GM12878 (cell line): ENCODE measurements at regions not wholly inside any gene's neighbourhood (a gene's known extent, or its start where the extent isn't known, plus 50 kb on each side); places are given as distances from the start of the nearest gene placed in this dataset.

Experiments used
- ATAC-seq: fragments of 200-7000 bp; cut with Tn5 transposase; 3 replicates; pipeline ENCODE4 v1.9.1; 2020; ENCODE audit warnings: mild to moderate bottlenecking, moderate library complexity
- BruUV-seq: library from RNA; stranded (reverse); fragments of 400-500 nt; replicated peaks from 2 replicates; lab custom pipeline; 2021; lab: Mats Ljungman, UMichigan
- CTCF ChIA-PET: fragments of 300-600 bp; sonication (Branson Sonifier 250); formaldehyde crosslinking; extraction: SDS; loops from one replicate; lab custom pipeline; 2021; ENCODE audit warnings: inconsistent platforms; lab: Yijun Ruan, JAX
- POLR2A ChIA-PET: fragments of 350-600 bp; formaldehyde crosslinking; extraction: SDS; loops from one replicate; lab custom pipeline; 2021; ENCODE audit warnings: inconsistent platforms; lab: Charles Lee
- RAD21 ChIA-PET: fragments of 300-600 bp; sonication (Branson Sonifier 250); formaldehyde crosslinking; loops from one replicate; lab custom pipeline; 2023; ENCODE audit warnings: antibody characterized with exemption; ENCODE audit not compliant: unreplicated experiment; lab: Charles Lee
- SMC1A ChIA-PET: fragments of 300-600 bp; sonication (Branson Sonifier 250); formaldehyde crosslinking; loops from one replicate; lab custom pipeline; 2023; ENCODE audit not compliant: unreplicated experiment, uncharacterized antibody; lab: Charles Lee
- DNase-seq: peaks from one replicate; pipeline ENCODE4 v3.0.0-alpha.2; 2011; ENCODE audit warnings: low read depth, low spot score
- FAIRE-seq: peaks from 3 replicates; lab custom pipeline; 2011; peaks lifted over from hg19 to GRCh38; lab: Jason Lieb, UNC
- H2AFZ ChIP-seq: 2 replicates; pipeline ENCODE4 v1.6.0; 2011; ENCODE audit warnings: low read depth, low read length, control low read depth; ENCODE audit not compliant: control insufficient read depth
- H3K27ac ChIP-seq: 2 replicates; pipeline ENCODE4 v1.5.1; 2011; ENCODE audit warnings: control low read depth; ENCODE audit not compliant: control insufficient read depth, insufficient read depth
- H3K27me3 ChIP-seq, 2 experiments: replicated peaks in 1 of 2; 2 replicates each; pipeline versions ENCODE4 v1.6.0 to v1.6.1; 2011; ENCODE audit warnings: low read length in 1 of 2; ENCODE audit not compliant: control insufficient read depth in 2 of 2, insufficient read depth in 2 of 2
- H3K36me3 ChIP-seq, 2 experiments: 2 replicates each; pipeline ENCODE4 v1.5.1; 2011; ENCODE audit warnings: low read length in 1 of 2; ENCODE audit not compliant: control insufficient read depth in 2 of 2, insufficient read depth in 2 of 2
- H3K4me1 ChIP-seq: 2 replicates; pipeline ENCODE4 v1.6.1; 2011; ENCODE audit warnings: mild to moderate bottlenecking, low read length, moderate library complexity, mixed read lengths; ENCODE audit not compliant: control insufficient read depth, insufficient read depth
- H3K4me2 ChIP-seq: 2 replicates; pipeline ENCODE4 v1.6.0; 2011; ENCODE audit warnings: control low read depth; ENCODE audit not compliant: control insufficient read depth, insufficient read depth
- H3K4me3 ChIP-seq: fragments of 200-600 bp; sonication (generic); 2 replicates; pipeline ENCODE4 v1.5.1; 2016
- H3K79me2 ChIP-seq: 2 replicates; pipeline ENCODE4 v1.6.0; 2011; ENCODE audit warnings: low read length; ENCODE audit not compliant: control insufficient read depth, insufficient read depth
- H3K9ac ChIP-seq: 2 replicates; pipeline ENCODE4 v1.8.0; 2011; ENCODE audit warnings: low read length, control low read depth, mixed read lengths; ENCODE audit not compliant: control insufficient read depth, insufficient read depth
- H3K9me3 ChIP-seq: replicated peaks from 3 replicates; pipeline ENCODE4 v1.5.1; 2011; ENCODE audit warnings: mild to moderate bottlenecking, low read length; ENCODE audit not compliant: control insufficient read depth, insufficient read depth
- H4K20me1 ChIP-seq: 2 replicates; pipeline ENCODE4 v1.6.0; 2011; ENCODE audit not compliant: control insufficient read depth, insufficient read depth
- CEBPB ChIP-seq, 2 experiments: fragments of 150-350 bp in 1 of 2; IDR thresholded peaks; 2 replicates each; pipeline ENCODE4 v1.6.1; 2012 to 2014; ENCODE audit warnings: low read depth in 2 of 2, low read length in 2 of 2, borderline replicate concordance in 1 of 2, inconsistent platforms in 1 of 2
- JUND ChIP-seq: IDR thresholded peaks from 2 replicates; pipeline ENCODE4 v1.6.1; 2012; ENCODE audit warnings: low read depth, mild to moderate bottlenecking, low read length, improper control_type of control experiment, moderate library complexity
- MXI1 ChIP-seq: fragments of 150-350 bp; IDR thresholded peaks from 2 replicates; pipeline ENCODE4 v1.6.1; 2011; ENCODE audit warnings: low read depth, mild to moderate bottlenecking, inconsistent platforms, low read length, improper control_type of control experiment
- NFXL1 ChIP-seq: fragments of 450-650 bp; IDR thresholded peaks from 2 replicates; pipeline ENCODE4 v1.6.1; 2017; ENCODE audit warnings: antibody characterized with exemption, mild to moderate bottlenecking, borderline replicate concordance
- NR2C1 ChIP-seq: fragments of 450-650 bp; IDR thresholded peaks from 2 replicates; pipeline ENCODE4 v1.6.1; 2017; ENCODE audit warnings: antibody characterized with exemption, mild to moderate bottlenecking, moderate library complexity
- PML ChIP-seq: IDR thresholded peaks from 2 replicates; pipeline ENCODE4 v1.6.1; 2012; ENCODE audit warnings: low read length, inconsistent platforms
- RAD21 ChIP-seq: IDR thresholded peaks from 2 replicates; pipeline ENCODE4 v1.6.1; 2011; ENCODE audit warnings: mild to moderate bottlenecking, low read depth, low read length, moderate library complexity; ENCODE audit not compliant: insufficient read depth
- STAT1 ChIP-seq: fragments of 450-650 bp; conservative IDR thresholded peaks from 2 replicates; pipeline ENCODE4 v1.6.1; 2014; ENCODE audit warnings: antibody characterized with exemption, mild to moderate bottlenecking
- ZNF384 ChIP-seq: IDR thresholded peaks from 2 replicates; pipeline ENCODE4 v1.6.1; 2012; ENCODE audit warnings: low read depth, mild to moderate bottlenecking, low read length, improper control_type of control experiment, borderline replicate concordance
- WGBS: methylation state at CpG from one replicate; pipeline ENCODE4 v1.1.6; 2016; ENCODE audit warnings: low lambda C conversion rate; ENCODE audit not compliant: insufficient replicate concordance, insufficient coverage; ENCODE audit errors: missing lambda C conversion rate; 5-methylcytosine and 5-hydroxymethylcytosine counted together
- in situ Hi-C: fragments of 300-500 bp; cut with MboI; formaldehyde crosslinking; loops from 9 replicates; pipeline ENCODE4 v1.14.3; 2018; ENCODE audit warnings: mixed read lengths
- intact Hi-C: fragments of 100-400 bp; cut with micrococcal nuclease; formaldehyde crosslinking; loops from one replicate; pipeline ENCODE4 v1.14.2; 2022; ENCODE audit not compliant: unreplicated experiment
- TF ChIP-seq, protein P1 (sequence below): fragments of 450-650 bp; IDR thresholded peaks from 2 replicates; pipeline ENCODE4 v1.6.1; 2017; ENCODE audit warnings: mild to moderate bottlenecking, moderate library complexity

DNA sequence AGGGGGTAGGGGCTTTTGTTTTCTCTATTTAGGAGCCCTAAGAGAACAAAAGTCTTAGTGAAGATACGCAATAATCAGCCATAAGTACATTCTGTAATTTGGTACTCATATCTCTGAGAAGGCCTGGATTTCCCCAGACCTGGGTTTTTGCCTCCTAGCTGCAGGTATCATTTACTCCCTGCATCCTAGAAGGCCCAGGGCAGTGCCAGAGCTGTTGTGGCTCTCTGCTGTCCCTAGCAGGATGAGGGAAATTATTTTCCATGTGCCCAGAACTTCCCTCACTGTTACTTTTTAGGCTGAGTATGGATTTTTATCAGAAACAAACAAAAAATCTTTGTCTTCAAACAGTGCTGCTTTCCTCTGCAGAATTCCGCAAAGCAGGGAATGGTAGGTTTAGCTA, 192.5 kb upstream of the SYT1 start:
- no peak overlapping the region for H2AFZ ChIP-seq
- no peaks in the 10 kb centered on the region for H4K20me1 ChIP-seq
- RAD21 ChIA-PET: no interaction called here
- POLR2A ChIA-PET: no interaction called here
- H3K9ac ChIP-seq: no peak overlapping the region
- 72% methylated on average over 2 of the region's 2 CpGs for WGBS
- H3K36me3 ChIP-seq: no peaks in the 10 kb centered on the region
- TF ChIP-seq JUND (no peak), NFXL1 (no peak)
- H3K4me2 ChIP-seq: no peak overlapping the region
- H3K79me2 ChIP-seq: no peaks in the 10 kb centered on the region
- CTCF ChIA-PET: no interaction called here
- H3K9me3 ChIP-seq: no peaks in the 10 kb centered on the region
- ATAC-seq: no peak
- BruUV-seq: no TSS peak
- no peak for FAIRE-seq
- H3K4me1 ChIP-seq: no peaks in the 10 kb centered on the region
- in situ Hi-C loops (no loop called here), intact Hi-C loops (no loop called here)
- DNase-seq: no peak
- H3K27me3 ChIP-seq: no peaks in the 10 kb centered on the region
- no peak overlapping the region for H3K27ac ChIP-seq
- H3K4me3 ChIP-seq: no peak overlapping the region
- SMC1A ChIA-PET: no interaction called here

DNA sequence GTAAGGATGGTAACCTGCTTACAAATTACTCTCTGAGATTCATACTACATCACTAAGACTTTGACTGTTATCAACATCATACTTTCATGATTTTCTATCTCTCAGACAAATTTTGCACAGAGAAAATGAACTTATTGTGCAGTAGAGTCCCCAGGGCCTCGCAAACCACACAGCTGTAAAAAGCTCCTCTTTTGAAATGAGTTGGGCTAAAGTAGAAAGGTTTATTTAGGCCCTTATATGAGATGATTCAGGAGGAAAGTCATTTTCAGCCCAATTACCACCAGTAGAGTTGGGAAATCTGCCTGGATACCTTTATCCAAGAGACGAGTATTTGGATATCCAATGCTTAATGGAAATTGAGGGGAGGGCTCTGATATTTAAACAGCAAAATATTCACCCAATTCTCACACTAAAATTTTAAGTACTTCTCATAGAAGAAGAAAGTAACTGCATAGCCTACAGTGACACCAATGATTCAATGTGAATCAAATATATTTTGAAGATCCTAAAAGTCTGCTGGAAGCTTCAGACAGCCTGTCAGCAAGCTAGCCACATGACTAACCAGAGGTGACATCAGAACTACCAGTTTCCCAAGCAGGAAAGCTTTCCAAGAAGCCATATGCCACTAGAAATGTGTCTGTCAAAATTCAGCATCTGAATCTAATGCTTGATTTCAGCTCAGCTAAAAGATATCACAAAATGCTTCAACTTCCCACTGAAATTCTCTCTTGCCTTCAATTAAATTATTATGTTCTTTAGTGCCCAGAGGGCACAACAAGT, 190.1 kb upstream of the SYT1 start:
- Histone ChIP-seq H3K27me3 (no peaks in the 10 kb centered on the region), H2AFZ (no peak overlapping the region), H3K27ac (no peak overlapping the region), H3K4me1 (no peaks in the 10 kb centered on the region)
- intact Hi-C loops: no loop called here
- no peak for FAIRE-seq
- TF ChIP-seq CEBPB (IDR thresholded peaks at IDR 0.05; ENCODE audit: borderline replicate concordance in 1 of 2, low read depth in 2 of 2, low read length in 2 of 2) (no peak), PML (no peak), MXI1 (no peak), ZNF384 (no peak), STAT1 (no peak), NR2C1 (no peak), RAD21 (no peak)
- TF ChIP-seq, protein P1, sequence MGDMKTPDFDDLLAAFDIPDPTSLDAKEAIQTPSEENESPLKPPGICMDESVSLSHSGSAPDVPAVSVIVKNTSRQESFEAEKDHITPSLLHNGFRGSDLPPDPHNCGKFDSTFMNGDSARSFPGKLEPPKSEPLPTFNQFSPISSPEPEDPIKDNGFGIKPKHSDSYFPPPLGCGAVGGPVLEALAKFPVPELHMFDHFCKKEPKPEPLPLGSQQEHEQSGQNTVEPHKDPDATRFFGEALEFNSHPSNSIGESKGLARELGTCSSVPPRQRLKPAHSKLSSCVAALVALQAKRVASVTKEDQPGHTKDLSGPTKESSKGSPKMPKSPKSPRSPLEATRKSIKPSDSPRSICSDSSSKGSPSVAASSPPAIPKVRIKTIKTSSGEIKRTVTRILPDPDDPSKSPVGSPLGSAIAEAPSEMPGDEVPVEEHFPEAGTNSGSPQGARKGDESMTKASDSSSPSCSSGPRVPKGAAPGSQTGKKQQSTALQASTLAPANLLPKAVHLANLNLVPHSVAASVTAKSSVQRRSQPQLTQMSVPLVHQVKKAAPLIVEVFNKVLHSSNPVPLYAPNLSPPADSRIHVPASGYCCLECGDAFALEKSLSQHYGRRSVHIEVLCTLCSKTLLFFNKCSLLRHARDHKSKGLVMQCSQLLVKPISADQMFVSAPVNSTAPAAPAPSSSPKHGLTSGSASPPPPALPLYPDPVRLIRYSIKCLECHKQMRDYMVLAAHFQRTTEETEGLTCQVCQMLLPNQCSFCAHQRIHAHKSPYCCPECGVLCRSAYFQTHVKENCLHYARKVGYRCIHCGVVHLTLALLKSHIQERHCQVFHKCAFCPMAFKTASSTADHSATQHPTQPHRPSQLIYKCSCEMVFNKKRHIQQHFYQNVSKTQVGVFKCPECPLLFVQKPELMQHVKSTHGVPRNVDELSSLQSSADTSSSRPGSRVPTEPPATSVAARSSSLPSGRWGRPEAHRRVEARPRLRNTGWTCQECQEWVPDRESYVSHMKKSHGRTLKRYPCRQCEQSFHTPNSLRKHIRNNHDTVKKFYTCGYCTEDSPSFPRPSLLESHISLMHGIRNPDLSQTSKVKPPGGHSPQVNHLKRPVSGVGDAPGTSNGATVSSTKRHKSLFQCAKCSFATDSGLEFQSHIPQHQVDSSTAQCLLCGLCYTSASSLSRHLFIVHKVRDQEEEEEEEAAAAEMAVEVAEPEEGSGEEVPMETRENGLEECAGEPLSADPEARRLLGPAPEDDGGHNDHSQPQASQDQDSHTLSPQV: no peak
- TF ChIP-seq, all 136 proteins: peak for 0
- Histone ChIP-seq H3K4me3 (no peak overlapping the region), H3K9me3 (no peaks in the 10 kb centered on the region), H3K79me2 (no peaks in the 10 kb centered on the region), H3K4me2 (no peak overlapping the region), H3K36me3 (no peaks in the 10 kb centered on the region), H4K20me1 (no peaks in the 10 kb centered on the region), H3K9ac (no peak overlapping the region)
- SMC1A ChIA-PET: interaction anchor here (0.7 kb wide), 1 partner anchor 140 kb away, joined by 3 read pairs; no protein-coding TSS in a partner anchor
- ATAC-seq: no peak
- 14% methylated on average over 2 of the region's 2 CpGs for WGBS
- no TSS peak for BruUV-seq
- in situ Hi-C loops: no loop called here
- POLR2A ChIA-PET: no interaction called here
- RAD21 ChIA-PET: no interaction called here
- no peak for DNase-seq
- CTCF ChIA-PET: interaction anchor here (1.2 kb wide), 1 partner anchor 49 kb away, joined by 3 read pairs; no protein-coding TSS in a partner anchor
